GM23338 (cell line): ENCODE measurements at regions not wholly inside any gene's neighbourhood (a gene's known extent, or its start where the extent isn't known, plus 50 kb on each side); places are given as distances from the start of the nearest gene placed in this dataset.

Experiments used
- ATAC-seq: fragments of 200-7000 bp; cut with Tn5 transposase; 3 replicates; pipeline ENCODE4 v1.9.1; 2020
- DNase-seq: peaks from one replicate; pipeline ENCODE4 v3.0.0-alpha.2; 2015; ENCODE audit warnings: low spot score
- H2AFZ ChIP-seq: fragments of 200-600 bp; sonication (generic); 2 replicates; pipeline ENCODE4 v1.8.0; 2016; ENCODE audit warnings: antibody characterized with exemption, mild to moderate bottlenecking, moderate library complexity
- H3F3A ChIP-seq: fragments of 200-600 bp; sonication (generic); replicated peaks from 2 replicates; pipeline ENCODE4 v1.8.0; 2017; ENCODE audit warnings: antibody characterized with exemption, mixed run types, low read depth
- H3K27ac ChIP-seq: fragments of 200-600 bp; sonication (generic); 2 replicates; pipeline ENCODE4 v1.6.1; 2016; ENCODE audit warnings: low read depth
- H3K27me3 ChIP-seq: fragments of 200-600 bp; sonication (generic); 2 replicates; pipeline ENCODE4 v1.8.0; 2016; ENCODE audit warnings: mild to moderate bottlenecking, mixed run types, moderate library complexity; ENCODE audit not compliant: insufficient read depth
- H3K36me3 ChIP-seq: fragments of 200-600 bp; sonication (generic); 2 replicates; pipeline ENCODE4 v1.8.0; 2016; ENCODE audit warnings: mild to moderate bottlenecking; ENCODE audit not compliant: insufficient read depth
- H3K4me1 ChIP-seq: fragments of 200-600 bp; sonication (generic); 2 replicates; pipeline ENCODE4 v1.8.0; 2016; ENCODE audit warnings: mild to moderate bottlenecking, moderate library complexity; ENCODE audit not compliant: insufficient read depth
- H3K4me2 ChIP-seq: fragments of 200-600 bp; sonication (generic); 2 replicates; pipeline ENCODE4 v1.7.1; 2017; ENCODE audit warnings: mixed run types
- H3K4me3 ChIP-seq: fragments of 200-600 bp; sonication (generic); 2 replicates; pipeline ENCODE4 v1.6.1; 2016; ENCODE audit warnings: mixed run types
- H3K79me2 ChIP-seq: fragments of 200-600 bp; sonication (generic); replicated peaks from 2 replicates; pipeline ENCODE4 v1.8.0; 2017; ENCODE audit warnings: mild to moderate bottlenecking; ENCODE audit not compliant: insufficient read depth
- H3K9me2 ChIP-seq: fragments of 200-600 bp; sonication (generic); 2 replicates; pipeline ENCODE4 v1.8.0; 2017; ENCODE audit not compliant: insufficient read depth
- H4K20me1 ChIP-seq: fragments of 200-600 bp; sonication (generic); replicated peaks from 2 replicates; pipeline ENCODE4 v1.8.0; 2017; ENCODE audit warnings: mild to moderate bottlenecking; ENCODE audit not compliant: insufficient read depth
- H3K27ac Mint-ChIP-seq: 2 replicates; pipeline ENCODE4 v1.8.0; 2020; ENCODE audit warnings: inconsistent platforms, mild to moderate bottlenecking, moderate library complexity, mixed read lengths
- H3K27me3 Mint-ChIP-seq: 3 replicates; pipeline ENCODE4 v1.8.0; 2022; ENCODE audit warnings: low read depth, mild to moderate bottlenecking, moderate library complexity, mixed read lengths, inconsistent platforms; ENCODE audit not compliant: insufficient read depth, poor library complexity
- H3K36me3 Mint-ChIP-seq: 3 replicates; pipeline ENCODE4 v1.8.0; 2021; ENCODE audit warnings: low read depth, mild to moderate bottlenecking, inconsistent platforms, moderate library complexity, mixed read lengths
- H3K4me1 Mint-ChIP-seq: 3 replicates; pipeline ENCODE4 v1.8.0; 2020; ENCODE audit warnings: mild to moderate bottlenecking, inconsistent platforms, mixed read lengths
- H3K4me3 Mint-ChIP-seq: 3 replicates; pipeline ENCODE4 v1.8.0; 2021; ENCODE audit warnings: moderate library complexity, mild to moderate bottlenecking, inconsistent platforms, mixed read lengths
- H3K9me3 Mint-ChIP-seq: 3 replicates; pipeline ENCODE4 v1.8.0; 2020; ENCODE audit warnings: moderate library complexity, mild to moderate bottlenecking, inconsistent platforms, mixed read lengths
- CREB1 ChIP-seq: fragments of 250-450 bp; sonication (Bioruptor Pico); IDR thresholded peaks from 2 replicates; pipeline ENCODE4 v1.5.0; 2020; ENCODE audit warnings: low read depth, mild to moderate bottlenecking, moderate library complexity
- EZH2 ChIP-seq: fragments of 200-600 bp; sonication (generic); IDR thresholded peaks from one replicate; pipeline ENCODE4 v1.8.0; 2017; ENCODE audit warnings: antibody characterized with exemption, mild to moderate bottlenecking, low read depth; ENCODE audit not compliant: unreplicated experiment
- EZH2phosphoT487 ChIP-seq: fragments of 200-600 bp; sonication (generic); IDR thresholded peaks from one replicate; pipeline ENCODE4 v1.8.1; 2018; ENCODE audit warnings: antibody characterized with exemption; ENCODE audit not compliant: unreplicated experiment
- JUNB ChIP-seq: IDR thresholded peaks from one replicate; pipeline ENCODE4 v1.6.1; 2016; ENCODE audit warnings: antibody characterized with exemption; ENCODE audit not compliant: unreplicated experiment
- NANOG ChIP-seq: IDR thresholded peaks from 2 replicates; pipeline ENCODE4 v1.6.1; 2016; ENCODE audit warnings: antibody characterized with exemption, borderline replicate concordance
- POLR2AphosphoS5 ChIP-seq: IDR thresholded peaks from 2 replicates; pipeline ENCODE4 v1.6.1; 2016; ENCODE audit warnings: antibody characterized with exemption, low read depth
- STAT1 ChIP-seq: IDR thresholded peaks from one replicate; pipeline ENCODE4 v1.6.1; 2016; ENCODE audit warnings: antibody characterized with exemption; ENCODE audit not compliant: unreplicated experiment
- ZNF114 ChIP-seq: fragments of 250-450 bp; sonication (Bioruptor Pico); IDR thresholded peaks from 2 replicates; pipeline ENCODE4 v1.5.0; 2020; ENCODE audit warnings: mild to moderate bottlenecking, moderate library complexity
- ZNF331 ChIP-seq: fragments of 250-450 bp; sonication (Bioruptor Pico); IDR thresholded peaks from 2 replicates; pipeline ENCODE4 v1.5.0; 2020; ENCODE audit warnings: low read depth, mild to moderate bottlenecking, moderate library complexity
- TF ChIP-seq, protein P1 (sequence below): IDR thresholded peaks from 2 replicates; pipeline ENCODE4 v1.6.1; 2016; ENCODE audit warnings: antibody characterized with exemption
- TF ChIP-seq, protein P2 (sequence below): fragments of 250-450 bp; sonication (Bioruptor Pico); IDR thresholded peaks from 2 replicates; pipeline ENCODE4 v1.5.0; 2020; ENCODE audit warnings: mild to moderate bottlenecking, moderate library complexity
- TF ChIP-seq, protein P3 (sequence below), 2 experiments: fragments of 200-600 bp in 1 of 2; sonication (generic) in 1 of 2; conservative IDR thresholded peaks; 2 replicates each; pipeline versions ENCODE4 v1.5.1 to v1.6.1; 2016 to 2017; ENCODE audit warnings: antibody characterized with exemption in 2 of 2, low read depth in 2 of 2, mild to moderate bottlenecking in 2 of 2, moderate library complexity in 1 of 2
- TF ChIP-seq, protein P4 (sequence below): IDR thresholded peaks from one replicate; pipeline ENCODE4 v1.6.1; 2018; ENCODE audit warnings: antibody characterized with exemption; ENCODE audit not compliant: unreplicated experiment

DNA sequence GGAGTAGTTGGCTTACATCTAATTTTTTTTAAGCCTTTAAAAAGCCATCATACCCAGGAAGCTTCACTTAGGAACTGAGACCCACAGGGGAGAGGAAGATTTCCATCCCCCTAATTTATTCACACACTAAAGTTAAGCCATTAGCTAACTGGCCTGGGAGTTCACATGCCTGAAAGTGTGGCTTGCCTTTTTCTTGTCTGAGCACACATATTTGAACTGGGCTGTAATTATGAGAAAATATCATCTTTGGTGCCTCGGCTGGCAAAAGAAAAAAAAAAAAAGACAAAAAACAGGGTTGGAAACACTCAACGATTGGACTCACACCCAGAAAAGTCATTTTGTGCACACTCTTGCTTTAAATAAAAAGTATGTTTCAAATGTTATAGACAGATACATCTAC lies 847.3 kb downstream of the MAT2B start:
- Histone ChIP-seq H3K27me3 (no peaks in the 10 kb centered on the region), H3K36me3 (no peaks in the 10 kb centered on the region), H3K27ac (no peak overlapping the region), H4K20me1 (no peaks in the 10 kb centered on the region), H3K4me2 (no peak overlapping the region), H2AFZ (no peak overlapping the region), H3K79me2 (no peaks in the 10 kb centered on the region), H3K9me2 (no peaks in the 10 kb centered on the region), H3K4me3 (no peak overlapping the region), H3F3A (no peaks in the 10 kb centered on the region), H3K4me1 (0 out of 2 replicates have a peak, but pooled peaks cover 4% of the 10 kb centered on the region)
- Mint-ChIP-seq H3K36me3 (no peaks in the 10 kb centered on the region), H3K4me1 (peaks cover 12% of the 10 kb centered on the region), H3K4me3 (no peak overlapping the region), H3K9me3 (no peaks in the 10 kb centered on the region), H3K27ac (no peak overlapping the region), H3K27me3 (peaks cover 5% of the 10 kb centered on the region)
- DNase-seq (peak; percentile 15), ATAC-seq (peak; percentile 31; the same call in 2 of the 3 replicates)
- TF ChIP-seq, protein P1, sequence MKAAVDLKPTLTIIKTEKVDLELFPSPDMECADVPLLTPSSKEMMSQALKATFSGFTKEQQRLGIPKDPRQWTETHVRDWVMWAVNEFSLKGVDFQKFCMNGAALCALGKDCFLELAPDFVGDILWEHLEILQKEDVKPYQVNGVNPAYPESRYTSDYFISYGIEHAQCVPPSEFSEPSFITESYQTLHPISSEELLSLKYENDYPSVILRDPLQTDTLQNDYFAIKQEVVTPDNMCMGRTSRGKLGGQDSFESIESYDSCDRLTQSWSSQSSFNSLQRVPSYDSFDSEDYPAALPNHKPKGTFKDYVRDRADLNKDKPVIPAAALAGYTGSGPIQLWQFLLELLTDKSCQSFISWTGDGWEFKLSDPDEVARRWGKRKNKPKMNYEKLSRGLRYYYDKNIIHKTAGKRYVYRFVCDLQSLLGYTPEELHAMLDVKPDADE = no peak
- TF ChIP-seq POLR2AphosphoS5 (no peak), STAT1 (no peak), CREB1 (CRISPR knock-in tag) (no peak), JUNB (no peak), NANOG (no peak), ZNF114 (CRISPR knock-in tag) (no peak), EZH2 (no peak), EZH2phosphoT487 (no peak), ZNF331 (CRISPR knock-in tag) (no peak)
- TF ChIP-seq, protein P2, sequence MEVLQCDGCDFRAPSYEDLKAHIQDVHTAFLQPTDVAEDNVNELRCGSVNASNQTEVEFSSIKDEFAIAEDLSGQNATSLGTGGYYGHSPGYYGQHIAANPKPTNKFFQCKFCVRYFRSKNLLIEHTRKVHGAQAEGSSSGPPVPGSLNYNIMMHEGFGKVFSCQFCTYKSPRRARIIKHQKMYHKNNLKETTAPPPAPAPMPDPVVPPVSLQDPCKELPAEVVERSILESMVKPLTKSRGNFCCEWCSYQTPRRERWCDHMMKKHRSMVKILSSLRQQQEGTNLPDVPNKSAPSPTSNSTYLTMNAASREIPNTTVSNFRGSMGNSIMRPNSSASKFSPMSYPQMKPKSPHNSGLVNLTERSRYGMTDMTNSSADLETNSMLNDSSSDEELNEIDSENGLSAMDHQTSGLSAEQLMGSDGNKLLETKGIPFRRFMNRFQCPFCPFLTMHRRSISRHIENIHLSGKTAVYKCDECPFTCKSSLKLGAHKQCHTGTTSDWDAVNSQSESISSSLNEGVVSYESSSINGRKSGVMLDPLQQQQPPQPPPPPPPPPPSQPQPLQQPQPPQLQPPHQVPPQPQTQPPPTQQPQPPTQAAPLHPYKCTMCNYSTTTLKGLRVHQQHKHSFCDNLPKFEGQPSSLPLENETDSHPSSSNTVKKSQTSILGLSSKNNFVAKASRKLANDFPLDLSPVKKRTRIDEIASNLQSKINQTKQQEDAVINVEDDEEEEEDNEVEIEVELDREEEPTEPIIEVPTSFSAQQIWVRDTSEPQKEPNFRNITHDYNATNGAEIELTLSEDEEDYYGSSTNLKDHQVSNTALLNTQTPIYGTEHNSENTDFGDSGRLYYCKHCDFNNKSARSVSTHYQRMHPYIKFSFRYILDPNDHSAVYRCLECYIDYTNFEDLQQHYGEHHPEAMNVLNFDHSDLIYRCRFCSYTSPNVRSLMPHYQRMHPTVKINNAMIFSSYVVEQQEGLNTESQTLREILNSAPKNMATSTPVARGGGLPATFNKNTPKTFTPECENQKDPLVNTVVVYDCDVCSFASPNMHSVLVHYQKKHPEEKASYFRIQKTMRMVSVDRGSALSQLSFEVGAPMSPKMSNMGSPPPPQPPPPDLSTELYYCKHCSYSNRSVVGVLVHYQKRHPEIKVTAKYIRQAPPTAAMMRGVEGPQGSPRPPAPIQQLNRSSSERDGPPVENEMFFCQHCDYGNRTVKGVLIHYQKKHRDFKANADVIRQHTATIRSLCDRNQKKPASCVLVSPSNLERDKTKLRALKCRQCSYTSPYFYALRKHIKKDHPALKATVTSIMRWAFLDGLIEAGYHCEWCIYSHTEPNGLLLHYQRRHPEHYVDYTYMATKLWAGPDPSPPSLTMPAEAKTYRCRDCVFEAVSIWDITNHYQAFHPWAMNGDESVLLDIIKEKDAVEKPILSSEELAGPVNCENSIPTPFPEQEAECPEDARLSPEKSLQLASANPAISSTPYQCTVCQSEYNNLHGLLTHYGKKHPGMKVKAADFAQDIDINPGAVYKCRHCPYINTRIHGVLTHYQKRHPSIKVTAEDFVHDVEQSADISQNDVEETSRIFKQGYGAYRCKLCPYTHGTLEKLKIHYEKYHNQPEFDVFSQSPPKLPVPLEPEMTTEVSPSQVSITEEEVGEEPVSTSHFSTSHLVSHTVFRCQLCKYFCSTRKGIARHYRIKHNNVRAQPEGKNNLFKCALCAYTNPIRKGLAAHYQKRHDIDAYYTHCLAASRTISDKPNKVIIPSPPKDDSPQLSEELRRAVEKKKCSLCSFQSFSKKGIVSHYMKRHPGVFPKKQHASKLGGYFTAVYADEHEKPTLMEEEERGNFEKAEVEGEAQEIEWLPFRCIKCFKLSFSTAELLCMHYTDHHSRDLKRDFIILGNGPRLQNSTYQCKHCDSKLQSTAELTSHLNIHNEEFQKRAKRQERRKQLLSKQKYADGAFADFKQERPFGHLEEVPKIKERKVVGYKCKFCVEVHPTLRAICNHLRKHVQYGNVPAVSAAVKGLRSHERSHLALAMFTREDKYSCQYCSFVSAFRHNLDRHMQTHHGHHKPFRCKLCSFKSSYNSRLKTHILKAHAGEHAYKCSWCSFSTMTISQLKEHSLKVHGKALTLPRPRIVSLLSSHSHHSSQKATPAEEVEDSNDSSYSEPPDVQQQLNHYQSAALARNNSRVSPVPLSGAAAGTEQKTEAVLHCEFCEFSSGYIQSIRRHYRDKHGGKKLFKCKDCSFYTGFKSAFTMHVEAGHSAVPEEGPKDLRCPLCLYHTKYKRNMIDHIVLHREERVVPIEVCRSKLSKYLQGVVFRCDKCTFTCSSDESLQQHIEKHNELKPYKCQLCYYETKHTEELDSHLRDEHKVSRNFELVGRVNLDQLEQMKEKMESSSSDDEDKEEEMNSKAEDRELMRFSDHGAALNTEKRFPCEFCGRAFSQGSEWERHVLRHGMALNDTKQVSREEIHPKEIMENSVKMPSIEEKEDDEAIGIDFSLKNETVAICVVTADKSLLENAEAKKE (CRISPR knock-in tag) = no peak
- TF ChIP-seq, protein P3, sequence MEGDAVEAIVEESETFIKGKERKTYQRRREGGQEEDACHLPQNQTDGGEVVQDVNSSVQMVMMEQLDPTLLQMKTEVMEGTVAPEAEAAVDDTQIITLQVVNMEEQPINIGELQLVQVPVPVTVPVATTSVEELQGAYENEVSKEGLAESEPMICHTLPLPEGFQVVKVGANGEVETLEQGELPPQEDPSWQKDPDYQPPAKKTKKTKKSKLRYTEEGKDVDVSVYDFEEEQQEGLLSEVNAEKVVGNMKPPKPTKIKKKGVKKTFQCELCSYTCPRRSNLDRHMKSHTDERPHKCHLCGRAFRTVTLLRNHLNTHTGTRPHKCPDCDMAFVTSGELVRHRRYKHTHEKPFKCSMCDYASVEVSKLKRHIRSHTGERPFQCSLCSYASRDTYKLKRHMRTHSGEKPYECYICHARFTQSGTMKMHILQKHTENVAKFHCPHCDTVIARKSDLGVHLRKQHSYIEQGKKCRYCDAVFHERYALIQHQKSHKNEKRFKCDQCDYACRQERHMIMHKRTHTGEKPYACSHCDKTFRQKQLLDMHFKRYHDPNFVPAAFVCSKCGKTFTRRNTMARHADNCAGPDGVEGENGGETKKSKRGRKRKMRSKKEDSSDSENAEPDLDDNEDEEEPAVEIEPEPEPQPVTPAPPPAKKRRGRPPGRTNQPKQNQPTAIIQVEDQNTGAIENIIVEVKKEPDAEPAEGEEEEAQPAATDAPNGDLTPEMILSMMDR (conservative IDR thresholded peaks at IDR 0.05; ENCODE audit: low read depth in 2 of 2) = no peak
- TF ChIP-seq, protein P4, sequence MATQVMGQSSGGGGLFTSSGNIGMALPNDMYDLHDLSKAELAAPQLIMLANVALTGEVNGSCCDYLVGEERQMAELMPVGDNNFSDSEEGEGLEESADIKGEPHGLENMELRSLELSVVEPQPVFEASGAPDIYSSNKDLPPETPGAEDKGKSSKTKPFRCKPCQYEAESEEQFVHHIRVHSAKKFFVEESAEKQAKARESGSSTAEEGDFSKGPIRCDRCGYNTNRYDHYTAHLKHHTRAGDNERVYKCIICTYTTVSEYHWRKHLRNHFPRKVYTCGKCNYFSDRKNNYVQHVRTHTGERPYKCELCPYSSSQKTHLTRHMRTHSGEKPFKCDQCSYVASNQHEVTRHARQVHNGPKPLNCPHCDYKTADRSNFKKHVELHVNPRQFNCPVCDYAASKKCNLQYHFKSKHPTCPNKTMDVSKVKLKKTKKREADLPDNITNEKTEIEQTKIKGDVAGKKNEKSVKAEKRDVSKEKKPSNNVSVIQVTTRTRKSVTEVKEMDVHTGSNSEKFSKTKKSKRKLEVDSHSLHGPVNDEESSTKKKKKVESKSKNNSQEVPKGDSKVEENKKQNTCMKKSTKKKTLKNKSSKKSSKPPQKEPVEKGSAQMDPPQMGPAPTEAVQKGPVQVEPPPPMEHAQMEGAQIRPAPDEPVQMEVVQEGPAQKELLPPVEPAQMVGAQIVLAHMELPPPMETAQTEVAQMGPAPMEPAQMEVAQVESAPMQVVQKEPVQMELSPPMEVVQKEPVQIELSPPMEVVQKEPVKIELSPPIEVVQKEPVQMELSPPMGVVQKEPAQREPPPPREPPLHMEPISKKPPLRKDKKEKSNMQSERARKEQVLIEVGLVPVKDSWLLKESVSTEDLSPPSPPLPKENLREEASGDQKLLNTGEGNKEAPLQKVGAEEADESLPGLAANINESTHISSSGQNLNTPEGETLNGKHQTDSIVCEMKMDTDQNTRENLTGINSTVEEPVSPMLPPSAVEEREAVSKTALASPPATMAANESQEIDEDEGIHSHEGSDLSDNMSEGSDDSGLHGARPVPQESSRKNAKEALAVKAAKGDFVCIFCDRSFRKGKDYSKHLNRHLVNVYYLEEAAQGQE = no peak
